IMR-90 (cell line): ENCODE measurements at regions not wholly inside any gene's neighbourhood (a gene's known extent, or its start where the extent isn't known, plus 50 kb on each side); places are given as distances from the start of the nearest gene placed in this dataset.

Experiments used
- ATAC-seq: fragments of 200-7000 bp; cut with Tn5 transposase; 2 replicates; pipeline ENCODE4 v1.9.1; 2020; ENCODE audit warnings: low read depth, mild to moderate bottlenecking, moderate library complexity
- BruUV-seq: library from RNA; stranded (reverse); fragments of 400-500 nt; replicated peaks from 2 replicates; lab custom pipeline; 2021; lab: Mats Ljungman, UMichigan
- CTCF ChIA-PET: fragments of 300-600 bp; formaldehyde crosslinking; extraction: SDS; loops from one replicate; lab custom pipeline; 2021; ENCODE audit warnings: antibody characterized with exemption; lab: Yijun Ruan, JAX
- POLR2A ChIA-PET: fragments of 300-600 bp; sonication (Branson Sonifier 250); formaldehyde crosslinking; loops from one replicate; lab custom pipeline; 2022; ENCODE audit warnings: antibody characterized with exemption; ENCODE audit not compliant: unreplicated experiment; lab: Charles Lee
- DNase-seq: peaks from one replicate; pipeline ENCODE4 v3.0.0; 2013
- H2AFZ ChIP-seq: replicated peaks from 2 replicates; pipeline ENCODE3; 2013; ENCODE audit warnings: low read length, mild to moderate bottlenecking; ENCODE audit not compliant: poor library complexity
- H2AK5ac ChIP-seq: 2 replicates; pipeline ENCODE4 v1.6.1; 2013; ENCODE audit warnings: low read depth, low read length, inconsistent platforms
- H2AK9ac ChIP-seq: replicated peaks from 2 replicates; pipeline ENCODE3; 2013; ENCODE audit warnings: mild to moderate bottlenecking, low read depth, low read length, moderate library complexity; ENCODE audit not compliant: poor library complexity
- H2BK120ac ChIP-seq: 2 replicates; pipeline ENCODE4 v1.6.1; 2013; ENCODE audit warnings: low read depth, low read length, inconsistent platforms
- H2BK15ac ChIP-seq: 3 replicates; pipeline ENCODE4 v1.6.1; 2013; ENCODE audit warnings: low read depth, low read length, inconsistent platforms
- H2BK20ac ChIP-seq: 2 replicates; pipeline ENCODE4 v1.6.1; 2013; ENCODE audit warnings: low read depth, mild to moderate bottlenecking, inconsistent platforms, low read length, moderate library complexity
- H2BK5ac ChIP-seq: 2 replicates; pipeline ENCODE4 v1.6.1; 2013; ENCODE audit warnings: mild to moderate bottlenecking, low read depth, low read length, inconsistent platforms; ENCODE audit not compliant: poor library complexity, severe bottlenecking
- H3K14ac ChIP-seq: replicated peaks from 2 replicates; pipeline ENCODE4 v1.6.1; 2013; ENCODE audit warnings: low read depth, low read length, inconsistent platforms
- H3K18ac ChIP-seq: 2 replicates; pipeline ENCODE4 v1.6.1; 2013; ENCODE audit warnings: low read depth, low read length, control low read depth
- H3K23ac ChIP-seq: 2 replicates; pipeline ENCODE4 v1.6.1; 2013; ENCODE audit warnings: low read depth, low read length, inconsistent platforms
- H3K27ac ChIP-seq: 2 replicates; pipeline ENCODE4 v1.5.1; 2013; ENCODE audit warnings: mild to moderate bottlenecking, control low read depth, low read length; ENCODE audit not compliant: insufficient read depth
- H3K27me3 ChIP-seq: 2 replicates; pipeline ENCODE4 v1.6.1; 2013; ENCODE audit warnings: low read length; ENCODE audit not compliant: control insufficient read depth, insufficient read depth
- H3K36me3 ChIP-seq: 2 replicates; pipeline ENCODE4 v1.6.1; 2013; ENCODE audit warnings: low read length, mixed read lengths; ENCODE audit not compliant: control insufficient read depth, insufficient read depth
- H3K4ac ChIP-seq: 2 replicates; pipeline ENCODE4 v1.6.1; 2013; ENCODE audit warnings: low read depth, low read length, inconsistent platforms
- H3K4me1 ChIP-seq: 2 replicates; pipeline ENCODE4 v1.6.1; 2013; ENCODE audit warnings: low read length, mixed read lengths; ENCODE audit not compliant: control insufficient read depth, insufficient read depth
- H3K4me2 ChIP-seq: 2 replicates; pipeline ENCODE4 v1.6.1; 2013; ENCODE audit warnings: low read depth, mild to moderate bottlenecking, control low read depth, low read length, moderate library complexity
- H3K4me3 ChIP-seq: 2 replicates; pipeline ENCODE4 v1.5.1; 2013; ENCODE audit warnings: low read depth, mild to moderate bottlenecking, control low read depth, low read length, moderate library complexity; ENCODE audit not compliant: insufficient read depth
- H3K56ac ChIP-seq: 2 replicates; pipeline ENCODE4 v1.6.1; 2013; ENCODE audit warnings: low read length, inconsistent platforms; ENCODE audit not compliant: insufficient read depth; ENCODE audit errors: extremely low read depth
- H3K79me1 ChIP-seq, 2 experiments: 2 replicates each; pipeline ENCODE4 v1.6.1; 2013; ENCODE audit warnings: low read length in 2 of 2, inconsistent platforms in 1 of 2, low read depth in 1 of 2
- H3K9ac ChIP-seq: 2 replicates; pipeline ENCODE4 v1.6.1; 2013; ENCODE audit warnings: low read depth, low read length, control low read depth
- H3K9me1 ChIP-seq: 2 replicates; pipeline ENCODE4 v1.6.1; 2013; ENCODE audit warnings: low read length, inconsistent platforms; ENCODE audit not compliant: insufficient read depth
- H3K9me3 ChIP-seq: 2 replicates; pipeline ENCODE4 v1.6.1; 2013; ENCODE audit warnings: low read length; ENCODE audit not compliant: control insufficient read depth, insufficient read depth
- H4K20me1 ChIP-seq: 2 replicates; pipeline ENCODE4 v1.6.1; 2013; ENCODE audit warnings: low read length, inconsistent platforms; ENCODE audit not compliant: insufficient read depth
- H4K5ac ChIP-seq: 2 replicates; pipeline ENCODE4 v1.6.1; 2013; ENCODE audit warnings: mild to moderate bottlenecking, low read depth, low read length, control low read depth
- H4K8ac ChIP-seq, 2 experiments: 2 replicates each; pipeline ENCODE4 v1.6.1; 2013; ENCODE audit warnings: low read depth in 2 of 2, low read length in 2 of 2, control low read depth in 1 of 2, inconsistent platforms in 1 of 2
- H4K91ac ChIP-seq: 2 replicates; pipeline ENCODE4 v1.6.1; 2013; ENCODE audit warnings: low read depth, low read length, inconsistent platforms; ENCODE audit not compliant: insufficient read depth
- CEBPB ChIP-seq: IDR thresholded peaks from 2 replicates; pipeline ENCODE4 v1.6.1; 2012; ENCODE audit warnings: low read depth, low read length, improper control_type of control experiment
- CHD1 ChIP-seq: IDR thresholded peaks from 2 replicates; pipeline ENCODE4 v1.6.1; 2012; ENCODE audit warnings: low read depth, low read length, improper control_type of control experiment
- FOS ChIP-seq: fragments of 150-350 bp; IDR thresholded peaks from 2 replicates; pipeline ENCODE4 v1.6.1; 2016; ENCODE audit warnings: low read depth, low read length
- MAZ ChIP-seq: IDR thresholded peaks from 2 replicates; pipeline ENCODE4 v1.6.1; 2012; ENCODE audit warnings: low read depth, mild to moderate bottlenecking, low read length, improper control_type of control experiment, moderate library complexity, borderline replicate concordance
- MXI1 ChIP-seq: IDR thresholded peaks from 2 replicates; pipeline ENCODE4 v1.6.1; 2012; ENCODE audit warnings: low read depth, mild to moderate bottlenecking, low read length, moderate library complexity, borderline replicate concordance
- NFE2L2 ChIP-seq: fragments of 150-350 bp; IDR thresholded peaks from 2 replicates; pipeline ENCODE4 v1.6.1; 2016; ENCODE audit warnings: low read depth, mild to moderate bottlenecking, low read length
- POLR2A ChIP-seq: IDR thresholded peaks from 2 replicates; pipeline ENCODE4 v1.6.1; 2012; ENCODE audit warnings: mild to moderate bottlenecking, low read depth, low read length
- RAD21 ChIP-seq: IDR thresholded peaks from 2 replicates; pipeline ENCODE4 v1.6.1; 2012; ENCODE audit warnings: low read length, improper control_type of control experiment
- RCOR1 ChIP-seq: IDR thresholded peaks from 2 replicates; pipeline ENCODE4 v1.6.1; 2012; ENCODE audit warnings: mild to moderate bottlenecking, low read length, improper control_type of control experiment; ENCODE audit not compliant: insufficient replicate concordance
- RFX5 ChIP-seq: IDR thresholded peaks from 2 replicates; pipeline ENCODE4 v1.8.0; 2012; ENCODE audit warnings: low read depth, mild to moderate bottlenecking, low read length, moderate library complexity
- SMC3 ChIP-seq: fragments of 150-350 bp; IDR thresholded peaks from 2 replicates; pipeline ENCODE4 v1.6.1; 2016; ENCODE audit warnings: low read depth, mild to moderate bottlenecking, antibody characterized with exemption, low read length, moderate library complexity
- WGBS, 2 experiments: methylation state at CpG; one replicate each; pipeline versions ENCODE4 v1.1.5 to v1.1.7; 2013; ENCODE audit warnings: missing lambda C conversion rate in 2 of 2; ENCODE audit not compliant: insufficient read length in 1 of 2; ENCODE audit errors: extremely low coverage in 2 of 2; 5-methylcytosine and 5-hydroxymethylcytosine counted together
- dilution Hi-C: fragments of 300-500 bp; cut with HindIII; formaldehyde crosslinking; loops from one replicate; pipeline ENCODE4 v1.14.3; 2018; ENCODE audit warnings: low sequenced_read_pairs; ENCODE audit not compliant: unreplicated experiment
- in situ Hi-C: fragments of 300-500 bp; cut with MboI; formaldehyde crosslinking; loops from 3 replicates; pipeline ENCODE4 v1.14.3; 2019; ENCODE audit warnings: low sequenced_read_pairs, inconsistent platforms, mixed read lengths
- intact Hi-C: fragments of 100-400 bp; cut with micrococcal nuclease; formaldehyde crosslinking; loops from 2 replicates; pipeline ENCODE4 v1.10.0; 2022
- TF ChIP-seq, protein P1 (sequence below): conservative IDR thresholded peaks from 2 replicates; pipeline ENCODE4 v1.5.1; 2012; ENCODE audit warnings: mild to moderate bottlenecking, low read depth, low read length, improper control_type of control experiment
- TF ChIP-seq, protein P2 (sequence below): fragments of 150-350 bp; IDR thresholded peaks from 2 replicates; pipeline ENCODE4 v1.6.1; 2016; ENCODE audit warnings: low read depth, mild to moderate bottlenecking, low read length, moderate library complexity, borderline replicate concordance
- TF ChIP-seq, protein P3 (sequence below): fragments of 150-350 bp; IDR thresholded peaks from 2 replicates; pipeline ENCODE4 v1.6.1; 2017; ENCODE audit warnings: mild to moderate bottlenecking, antibody characterized with exemption, low read length, low read depth

DNA sequence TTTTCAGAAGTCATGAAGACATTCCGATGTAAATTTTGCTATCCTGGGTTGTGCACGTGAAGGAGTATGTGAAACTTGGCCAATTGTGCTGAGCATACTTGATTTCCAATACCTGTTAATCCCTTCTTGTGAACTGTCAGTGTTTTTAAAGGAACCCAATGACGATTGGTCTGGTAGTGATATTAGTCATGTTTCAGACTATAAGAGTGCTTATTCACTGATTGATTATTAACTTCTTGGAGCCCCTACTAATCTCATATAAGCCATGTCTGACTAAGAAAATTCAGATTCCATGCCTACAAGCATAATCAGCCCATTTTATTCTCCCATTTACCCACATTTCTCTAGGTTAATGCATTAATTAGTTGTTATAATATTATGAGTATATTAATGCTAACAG, 330.8 kb upstream of the MTNR1B start:
- BruUV-seq: no TSS peak
- Histone ChIP-seq H3K18ac (no peak overlapping the region), H3K4ac (no peak overlapping the region), H4K5ac (no peak overlapping the region), H3K9me1 (no peaks in the 10 kb centered on the region), H3K4me3 (no peak overlapping the region), H3K9me3 (no peaks in the 10 kb centered on the region), H3K14ac (no peak overlapping the region), H2AK5ac (no peak overlapping the region), H2AFZ (no peak overlapping the region), H3K56ac (no peak overlapping the region), H2BK120ac (no peak overlapping the region), H3K36me3 (no peaks in the 10 kb centered on the region), H2BK20ac (no peak overlapping the region), H3K4me1 (no peaks in the 10 kb centered on the region), H3K27me3 (no peaks in the 10 kb centered on the region), H2AK9ac (no peak overlapping the region), H4K91ac (no peak overlapping the region), H3K27ac (no peak overlapping the region), H4K20me1 (no peaks in the 10 kb centered on the region), H2BK5ac (no peak overlapping the region), H3K4me2 (no peak overlapping the region), H3K9ac (no peak overlapping the region), H3K23ac (no peak overlapping the region), H3K79me1 (no peaks in the 10 kb centered on the region), H4K8ac (no peak overlapping the region), H2BK15ac (no peak overlapping the region)
- TF ChIP-seq RFX5 (no peak), MXI1 (no peak), SMC3 (no peak), MAZ (no peak), CEBPB (no peak), RAD21 (no peak), CHD1 (no peak), POLR2A (no peak), RCOR1 (no peak), FOS (no peak), NFE2L2 (no peak)
- TF ChIP-seq, protein P1, sequence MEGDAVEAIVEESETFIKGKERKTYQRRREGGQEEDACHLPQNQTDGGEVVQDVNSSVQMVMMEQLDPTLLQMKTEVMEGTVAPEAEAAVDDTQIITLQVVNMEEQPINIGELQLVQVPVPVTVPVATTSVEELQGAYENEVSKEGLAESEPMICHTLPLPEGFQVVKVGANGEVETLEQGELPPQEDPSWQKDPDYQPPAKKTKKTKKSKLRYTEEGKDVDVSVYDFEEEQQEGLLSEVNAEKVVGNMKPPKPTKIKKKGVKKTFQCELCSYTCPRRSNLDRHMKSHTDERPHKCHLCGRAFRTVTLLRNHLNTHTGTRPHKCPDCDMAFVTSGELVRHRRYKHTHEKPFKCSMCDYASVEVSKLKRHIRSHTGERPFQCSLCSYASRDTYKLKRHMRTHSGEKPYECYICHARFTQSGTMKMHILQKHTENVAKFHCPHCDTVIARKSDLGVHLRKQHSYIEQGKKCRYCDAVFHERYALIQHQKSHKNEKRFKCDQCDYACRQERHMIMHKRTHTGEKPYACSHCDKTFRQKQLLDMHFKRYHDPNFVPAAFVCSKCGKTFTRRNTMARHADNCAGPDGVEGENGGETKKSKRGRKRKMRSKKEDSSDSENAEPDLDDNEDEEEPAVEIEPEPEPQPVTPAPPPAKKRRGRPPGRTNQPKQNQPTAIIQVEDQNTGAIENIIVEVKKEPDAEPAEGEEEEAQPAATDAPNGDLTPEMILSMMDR: no peak
- TF ChIP-seq, protein P2, sequence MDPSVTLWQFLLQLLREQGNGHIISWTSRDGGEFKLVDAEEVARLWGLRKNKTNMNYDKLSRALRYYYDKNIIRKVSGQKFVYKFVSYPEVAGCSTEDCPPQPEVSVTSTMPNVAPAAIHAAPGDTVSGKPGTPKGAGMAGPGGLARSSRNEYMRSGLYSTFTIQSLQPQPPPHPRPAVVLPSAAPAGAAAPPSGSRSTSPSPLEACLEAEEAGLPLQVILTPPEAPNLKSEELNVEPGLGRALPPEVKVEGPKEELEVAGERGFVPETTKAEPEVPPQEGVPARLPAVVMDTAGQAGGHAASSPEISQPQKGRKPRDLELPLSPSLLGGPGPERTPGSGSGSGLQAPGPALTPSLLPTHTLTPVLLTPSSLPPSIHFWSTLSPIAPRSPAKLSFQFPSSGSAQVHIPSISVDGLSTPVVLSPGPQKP: no peak
- TF ChIP-seq, protein P3, sequence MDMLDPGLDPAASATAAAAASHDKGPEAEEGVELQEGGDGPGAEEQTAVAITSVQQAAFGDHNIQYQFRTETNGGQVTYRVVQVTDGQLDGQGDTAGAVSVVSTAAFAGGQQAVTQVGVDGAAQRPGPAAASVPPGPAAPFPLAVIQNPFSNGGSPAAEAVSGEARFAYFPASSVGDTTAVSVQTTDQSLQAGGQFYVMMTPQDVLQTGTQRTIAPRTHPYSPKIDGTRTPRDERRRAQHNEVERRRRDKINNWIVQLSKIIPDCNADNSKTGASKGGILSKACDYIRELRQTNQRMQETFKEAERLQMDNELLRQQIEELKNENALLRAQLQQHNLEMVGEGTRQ: no peak
- no peak for ATAC-seq
- dilution Hi-C loops: no loop called here
- intact Hi-C loops: no loop called here
- ChIA-PET CTCF (no interaction called here), POLR2A (no interaction called here)
- 100% methylated on average over 1 of the region's 3 CpGs; no CpG with 5 or more reads in 1 of the 2 experiments for WGBS, 2 experiments
- in situ Hi-C loops: no loop called here
- no peak for DNase-seq
